Activated CD4-positive, alpha-beta memory T cell treated with anti-CD3 and anti-CD28 coated beads for 36 hours (primary cell): ENCODE measurements at regions not wholly inside any gene's neighbourhood (a gene's known extent, or its start where the extent isn't known, plus 50 kb on each side); places are given as distances from the start of the nearest gene placed in this dataset.
"Not testable (repeated sequence)": the region's sequence is repeated elsewhere in the genome, so short reads cannot be mapped to it uniquely, and the experiment has no call there.

ENCODE experiments used
- CTCF ChIA-PET: fragments of 350-600 bp; sonication (Branson Sonifier 250); formaldehyde crosslinking; loops from one replicate; lab custom pipeline; 2021; ENCODE audit warnings: antibody characterized with exemption, inconsistent platforms; lab: Charles Lee
- POLR2A ChIA-PET: fragments of 350-600 bp; sonication (Branson Sonifier 250); formaldehyde crosslinking; loops from one replicate; lab custom pipeline; 2021; ENCODE audit warnings: antibody characterized with exemption; lab: Charles Lee
- DNase-seq: peaks from one replicate; pipeline ENCODE4 v3.0.0-alpha.2; 2020
- H3K27ac Mint-ChIP-seq: one replicate; pipeline ENCODE4 v1.8.0; 2021; ENCODE audit warnings: mixed read lengths
- H3K27me3 Mint-ChIP-seq: one replicate; pipeline ENCODE4 v1.8.0; 2021; ENCODE audit warnings: mixed read lengths
- H3K36me3 Mint-ChIP-seq: one replicate; pipeline ENCODE4 v1.8.0; 2021; ENCODE audit warnings: mixed read lengths
- H3K4me1 Mint-ChIP-seq: one replicate; pipeline ENCODE4 v1.8.0; 2021; ENCODE audit warnings: low read depth, mixed read lengths
- H3K4me3 Mint-ChIP-seq: one replicate; pipeline ENCODE4 v1.8.0; 2021; ENCODE audit warnings: mild to moderate bottlenecking, mixed read lengths
- H3K9me3 Mint-ChIP-seq: one replicate; pipeline ENCODE4 v1.8.0; 2021; ENCODE audit warnings: mixed read lengths
- intact Hi-C: fragments of 100-400 bp; cut with micrococcal nuclease; formaldehyde crosslinking; loops from one replicate; pipeline ENCODE4 v1.15.1; 2023

DNA sequence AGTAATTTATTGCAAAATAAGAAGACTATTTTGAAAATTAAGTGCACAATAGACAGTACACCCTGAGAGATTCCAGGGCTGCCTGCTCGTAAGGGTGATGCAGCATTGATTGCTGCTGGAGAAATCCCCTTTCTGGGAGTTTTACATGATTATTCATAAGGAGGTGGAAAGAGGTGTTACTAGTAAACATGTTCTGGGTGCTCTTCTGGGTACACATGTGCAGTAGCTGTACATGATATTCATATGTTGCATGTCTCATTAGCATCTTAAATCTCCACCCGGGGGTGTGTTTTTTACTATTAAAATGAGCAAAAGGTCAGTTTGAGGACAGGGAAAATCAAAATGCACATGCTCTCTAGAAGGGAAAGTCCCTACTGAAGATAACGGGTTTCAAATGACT lies 264.8 kb downstream of the CDK5RAP2 start:
- Mint-ChIP-seq H3K36me3 (no peaks in the 10 kb centered on the region), H3K27me3 (peaks cover 1% of the 10 kb centered on the region), H3K27ac (no peak overlapping the region), H3K4me3 (no peak overlapping the region), H3K9me3 (peaks cover 6% of the 10 kb centered on the region), H3K4me1 (no peaks in the 10 kb centered on the region)
- intact Hi-C loops: no loop called here
- ChIA-PET CTCF (no interaction called here), POLR2A (no interaction called here)
- DNase-seq: no peak

DNA sequence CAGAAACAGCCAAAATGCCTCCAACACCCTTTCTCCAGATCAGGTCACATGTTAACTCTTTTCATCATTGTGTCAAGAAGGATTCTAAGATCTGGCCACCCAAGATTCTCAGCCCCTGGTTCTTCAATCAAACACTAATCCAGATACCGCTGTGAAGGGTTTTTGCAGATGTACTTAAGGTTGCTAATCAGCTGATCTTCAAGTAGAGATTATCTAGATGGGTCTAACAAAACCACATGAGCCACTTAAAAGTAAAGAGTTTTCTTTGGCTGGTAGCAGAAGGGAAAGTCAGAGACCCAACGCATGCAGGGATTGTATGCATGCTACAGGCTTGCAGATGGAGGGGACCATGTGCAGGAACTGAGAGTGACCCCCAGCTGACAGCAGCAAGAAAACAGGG lies 267.9 kb downstream of the CDK5RAP2 start:
- peaks cover 6% of the 10 kb centered on the region for H3K27me3 Mint-ChIP-seq
- peaks cover 6% of the 10 kb centered on the region for H3K9me3 Mint-ChIP-seq
- H3K27ac Mint-ChIP-seq: no peak overlapping the region
- no peaks in the 10 kb centered on the region for H3K36me3 Mint-ChIP-seq
- H3K4me3 Mint-ChIP-seq: no peak overlapping the region
- intact Hi-C loops: no loop called here
- no peaks in the 10 kb centered on the region for H3K4me1 Mint-ChIP-seq
- no peak for DNase-seq
- CTCF ChIA-PET: no interaction called here
- POLR2A ChIA-PET: no interaction called here

DNA sequence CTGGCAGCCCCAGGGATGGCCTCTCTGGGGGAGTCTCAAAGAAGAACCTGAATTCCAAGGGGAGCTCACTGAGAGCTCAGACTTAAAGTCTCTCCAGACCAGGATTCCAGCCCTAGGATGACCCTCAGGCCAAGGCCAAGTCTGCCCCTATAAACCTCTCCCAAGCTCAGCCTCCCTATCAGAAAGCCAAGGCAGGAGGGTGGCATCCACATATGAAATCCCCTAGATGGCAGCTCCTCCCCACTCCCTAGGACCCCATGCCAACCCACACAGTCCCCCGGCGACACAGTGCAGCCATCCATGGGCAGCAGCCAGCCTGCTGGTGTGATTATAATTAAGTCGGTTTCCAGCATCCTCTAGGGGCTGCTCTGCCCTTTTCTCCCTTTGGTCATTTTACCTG lies 269.9 kb downstream of the CDK5RAP2 start:
- no peak for DNase-seq
- Mint-ChIP-seq H3K36me3 (no peaks in the 10 kb centered on the region), H3K4me3 (no peak overlapping the region), H3K27ac (no peak overlapping the region), H3K4me1 (no peaks in the 10 kb centered on the region), H3K9me3 (peaks cover 6% of the 10 kb centered on the region), H3K27me3 (peaks cover 4% of the 10 kb centered on the region)
- intact Hi-C loops: no loop called here
- POLR2A ChIA-PET: no interaction called here
- CTCF ChIA-PET: no interaction called here

DNA sequence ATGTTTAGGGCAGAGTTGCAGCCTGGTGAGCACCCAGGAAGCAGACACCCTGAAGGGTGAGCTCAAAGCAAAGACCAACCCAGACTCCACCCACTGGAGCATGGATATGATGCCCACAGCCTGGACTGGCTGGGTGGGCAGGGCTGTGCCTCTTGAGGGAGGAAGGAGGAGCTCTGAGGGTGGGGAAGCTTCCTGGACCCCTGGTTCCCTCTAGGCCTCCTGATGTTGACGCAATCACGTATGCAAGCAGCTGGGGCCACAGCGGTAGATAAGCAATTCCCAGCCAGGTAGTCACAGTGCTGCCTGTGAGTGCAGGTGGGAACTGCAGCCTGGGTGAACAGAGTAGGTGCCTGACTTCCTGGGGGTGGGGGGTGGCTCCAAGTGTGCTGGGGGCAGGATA lies 271.5 kb downstream of the CDK5RAP2 start:
- H3K9me3 Mint-ChIP-seq: no peaks in the 10 kb centered on the region
- no peak overlapping the region for H3K27ac Mint-ChIP-seq
- H3K4me3 Mint-ChIP-seq: no peak overlapping the region
- DNase-seq: no peak
- CTCF ChIA-PET: no interaction called here
- H3K27me3 Mint-ChIP-seq: peaks cover 4% of the 10 kb centered on the region
- POLR2A ChIA-PET: no interaction called here
- no peaks in the 10 kb centered on the region for H3K36me3 Mint-ChIP-seq
- intact Hi-C loops: no loop called here
- H3K4me1 Mint-ChIP-seq: no peaks in the 10 kb centered on the region

DNA sequence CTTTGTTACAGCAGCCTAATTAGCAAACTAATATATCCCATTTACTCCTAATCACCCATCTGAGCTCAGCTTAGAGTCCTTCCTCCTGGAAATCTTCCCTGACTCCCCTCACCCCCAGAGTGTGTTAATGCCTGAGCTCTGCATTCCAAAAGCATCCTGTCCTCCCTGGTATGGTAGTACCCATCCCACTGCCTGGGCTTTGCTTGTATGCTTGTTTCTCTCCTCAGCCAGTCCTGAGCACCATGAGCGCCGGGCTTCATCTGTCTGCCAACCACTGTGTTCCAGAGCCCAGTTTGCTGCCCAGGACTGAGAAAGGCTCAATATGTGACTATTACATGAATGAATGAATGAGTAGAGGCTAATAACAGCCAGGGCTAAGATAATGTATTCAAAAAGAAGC lies 272.4 kb downstream of the CDK5RAP2 start:
- no peak for DNase-seq
- Mint-ChIP-seq H3K9me3 (no peaks in the 10 kb centered on the region), H3K27me3 (peaks cover 4% of the 10 kb centered on the region), H3K4me3 (no peak overlapping the region), H3K36me3 (no peaks in the 10 kb centered on the region), H3K27ac (no peak overlapping the region), H3K4me1 (no peaks in the 10 kb centered on the region)
- POLR2A ChIA-PET: no interaction called here
- CTCF ChIA-PET: no interaction called here
- intact Hi-C loops: no loop called here

DNA sequence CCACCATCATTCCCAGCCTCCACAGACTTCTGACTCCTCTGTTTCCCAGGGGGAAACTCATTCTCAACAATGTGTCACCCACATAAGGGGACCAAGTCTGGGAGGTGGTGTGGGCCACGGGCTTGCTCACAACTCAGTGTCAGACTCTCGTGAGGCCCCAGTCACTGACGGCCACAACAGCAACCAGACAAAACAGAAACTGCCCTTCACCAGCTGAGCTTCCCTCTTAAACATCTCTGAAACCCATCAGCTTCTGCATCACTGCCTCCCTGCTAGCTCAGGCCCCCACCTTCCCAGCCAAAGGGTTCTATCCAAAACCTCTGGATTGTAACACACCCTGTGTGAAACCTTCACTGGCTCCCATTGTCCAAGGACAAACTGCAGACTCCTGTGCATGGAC lies 273.4 kb downstream of the CDK5RAP2 start:
- Mint-ChIP-seq H3K27ac (no peak overlapping the region), H3K36me3 (no peaks in the 10 kb centered on the region), H3K4me1 (no peaks in the 10 kb centered on the region), H3K27me3 (peaks cover 4% of the 10 kb centered on the region), H3K4me3 (no peak overlapping the region), H3K9me3 (no peaks in the 10 kb centered on the region)
- no peak for DNase-seq
- ChIA-PET POLR2A (no interaction called here), CTCF (no interaction called here)
- intact Hi-C loops: no loop called here

DNA sequence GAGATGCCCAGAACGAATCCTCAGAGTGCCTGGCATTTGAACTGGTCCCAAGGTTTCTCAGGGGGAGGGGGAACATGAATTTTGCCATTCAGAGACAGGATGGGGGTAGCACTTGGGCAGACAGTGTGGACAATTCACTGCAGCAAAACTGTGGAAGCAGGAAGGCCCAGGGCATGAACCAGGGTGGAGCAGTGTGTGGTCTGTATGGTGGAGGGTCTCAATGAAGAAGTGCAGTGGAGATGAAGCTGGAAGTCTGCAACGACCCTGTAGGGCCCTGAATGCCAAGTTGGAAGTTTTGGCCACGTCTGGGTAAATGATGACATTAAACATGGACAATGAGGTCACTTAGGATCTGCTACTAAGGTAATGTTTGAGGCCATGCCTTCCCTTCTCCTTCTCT lies 273.9 kb downstream of the CDK5RAP2 start:
- Mint-ChIP-seq H3K27ac (no peak overlapping the region), H3K36me3 (no peaks in the 10 kb centered on the region), H3K9me3 (no peaks in the 10 kb centered on the region), H3K27me3 (peaks cover 4% of the 10 kb centered on the region), H3K4me3 (no peak overlapping the region), H3K4me1 (no peaks in the 10 kb centered on the region)
- CTCF ChIA-PET: no interaction called here
- intact Hi-C loops: no loop called here
- no peak for DNase-seq
- POLR2A ChIA-PET: no interaction called here

DNA sequence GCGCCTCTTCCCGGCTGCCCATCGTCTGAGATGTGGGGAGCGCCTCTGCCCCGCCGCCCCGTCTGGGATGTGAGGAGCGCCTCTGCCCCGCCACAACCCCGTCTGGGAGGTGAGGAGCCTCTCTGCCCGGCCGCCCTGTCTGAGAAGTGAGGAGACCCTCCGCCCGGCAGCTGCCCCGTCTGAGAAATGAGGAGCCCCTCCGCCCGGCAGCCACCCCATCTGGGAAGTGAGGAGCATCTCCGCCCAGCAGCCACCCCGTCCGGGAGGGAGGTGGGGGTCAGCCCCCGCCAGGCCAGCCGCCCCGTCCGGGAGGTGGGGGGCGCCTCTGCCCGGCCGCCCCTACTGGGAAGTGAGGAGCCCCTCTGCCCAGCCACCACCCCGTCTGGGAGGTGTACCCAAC lies 275.1 kb downstream of the CDK5RAP2 start:
- CTCF ChIA-PET, H3K4me3 Mint-ChIP-seq, intact Hi-C loops, H3K27ac Mint-ChIP-seq, H3K36me3 Mint-ChIP-seq, H3K4me1 Mint-ChIP-seq, POLR2A ChIA-PET, H3K27me3 Mint-ChIP-seq, DNase-seq, H3K9me3 Mint-ChIP-seq: not testable (repeated sequence)

DNA sequence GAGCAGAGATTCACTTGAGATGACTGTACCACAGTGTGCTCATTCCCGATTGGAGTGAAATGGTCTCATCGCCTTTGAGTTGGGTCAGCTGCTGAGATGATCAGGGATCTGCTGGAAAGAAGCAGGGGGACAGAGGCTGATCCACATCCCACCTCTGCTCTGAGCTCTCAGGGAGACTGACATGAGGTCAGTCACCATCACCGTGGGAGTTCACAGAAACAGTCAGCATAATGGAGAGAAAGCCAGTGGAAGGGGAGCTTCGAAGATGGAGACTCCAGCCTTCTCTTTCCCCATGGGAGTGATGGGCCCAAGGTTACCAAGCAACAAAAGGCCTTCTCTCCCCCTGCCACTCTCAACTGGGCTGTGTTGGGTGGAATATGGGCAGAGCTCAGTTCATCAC lies 276.4 kb downstream of the CDK5RAP2 start:
- H3K4me3 Mint-ChIP-seq: no peak overlapping the region
- H3K9me3 Mint-ChIP-seq: no peaks in the 10 kb centered on the region
- POLR2A ChIA-PET: no interaction called here
- no peaks in the 10 kb centered on the region for H3K36me3 Mint-ChIP-seq
- H3K27ac Mint-ChIP-seq: no peak overlapping the region
- H3K4me1 Mint-ChIP-seq: no peaks in the 10 kb centered on the region
- CTCF ChIA-PET: no interaction called here
- H3K27me3 Mint-ChIP-seq: peaks cover 4% of the 10 kb centered on the region
- no peak for DNase-seq
- intact Hi-C loops: no loop called here

DNA sequence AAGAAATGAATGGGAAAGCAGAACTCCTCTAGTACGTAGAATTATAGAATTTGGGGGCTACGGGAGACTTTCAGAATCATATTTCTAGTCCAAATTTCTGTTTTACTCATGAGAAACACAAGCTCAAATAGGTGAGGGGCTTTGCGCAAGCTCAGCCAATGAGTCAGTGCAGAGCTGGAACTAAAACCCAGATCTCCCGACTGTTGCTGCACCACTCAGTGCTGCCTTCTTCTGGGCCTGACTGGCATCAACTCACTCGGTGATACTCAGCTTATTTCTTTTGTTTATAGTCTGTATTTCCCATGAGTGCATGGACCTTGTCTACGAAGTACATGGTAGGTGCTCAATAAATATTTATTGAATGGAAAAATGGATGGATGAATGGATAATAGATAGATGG lies 280.2 kb downstream of the CDK5RAP2 start:
- POLR2A ChIA-PET: no interaction called here
- H3K4me3 Mint-ChIP-seq: no peak overlapping the region
- H3K36me3 Mint-ChIP-seq: no peaks in the 10 kb centered on the region
- H3K9me3 Mint-ChIP-seq: no peaks in the 10 kb centered on the region
- DNase-seq: no peak
- no peaks in the 10 kb centered on the region for H3K4me1 Mint-ChIP-seq
- no peak overlapping the region for H3K27ac Mint-ChIP-seq
- intact Hi-C loops: no loop called here
- peaks cover 1% of the 10 kb centered on the region for H3K27me3 Mint-ChIP-seq
- CTCF ChIA-PET: no interaction called here

DNA sequence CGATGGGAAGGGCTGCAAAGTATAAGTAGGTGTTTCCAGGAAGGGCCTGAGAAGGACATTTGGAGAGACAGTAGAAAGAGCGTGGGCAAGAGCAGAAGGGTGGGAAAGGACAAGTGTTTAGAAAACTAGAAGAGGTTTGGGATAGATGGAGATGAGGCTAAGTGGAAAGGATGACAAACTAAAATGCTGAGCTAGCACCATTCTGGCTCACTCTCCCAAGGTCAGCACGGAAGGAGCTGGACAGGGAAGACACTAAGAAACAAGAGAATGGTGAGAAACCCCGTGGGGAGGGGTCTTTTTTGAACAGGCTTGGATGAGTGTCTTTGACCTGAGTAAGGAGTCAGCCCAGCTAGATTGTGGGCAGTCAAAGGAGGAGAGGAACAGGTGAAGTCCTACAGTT lies 286.0 kb downstream of the CDK5RAP2 start:
- Mint-ChIP-seq H3K27ac (no peak overlapping the region), H3K27me3 (peaks cover 1% of the 10 kb centered on the region)
- POLR2A ChIA-PET: no interaction called here

DNA sequence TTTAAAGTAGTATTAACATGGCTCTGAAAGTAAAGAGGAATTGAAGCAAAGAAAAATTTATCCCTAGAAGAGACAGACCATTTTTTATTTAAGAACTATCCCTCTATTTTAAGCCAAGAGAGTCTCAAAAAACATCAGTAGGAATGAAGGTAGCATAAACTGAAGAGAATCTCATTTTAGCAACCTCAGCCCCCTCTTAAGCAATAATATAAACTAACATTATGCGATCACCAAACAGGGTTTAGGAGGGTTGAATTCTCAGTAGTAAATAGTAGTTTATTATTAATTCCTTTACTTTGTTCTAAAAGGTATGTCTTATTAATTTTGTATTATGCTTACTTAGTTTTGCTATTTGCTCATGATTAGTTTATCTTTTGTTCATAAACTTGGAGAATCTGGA lies 287.4 kb downstream of the CDK5RAP2 start:
- H3K9me3 Mint-ChIP-seq: no peaks in the 10 kb centered on the region
- POLR2A ChIA-PET: no interaction called here
- CTCF ChIA-PET: no interaction called here

More for the DNA sequence above, 286.0 kb downstream of the CDK5RAP2 start:
- H3K4me3 Mint-ChIP-seq: no peak overlapping the region
- DNase-seq: no peak
- H3K9me3 Mint-ChIP-seq: no peaks in the 10 kb centered on the region
- intact Hi-C loops: no loop called here
- CTCF ChIA-PET: no interaction called here
- no peaks in the 10 kb centered on the region for H3K36me3 Mint-ChIP-seq
- no peaks in the 10 kb centered on the region for H3K4me1 Mint-ChIP-seq

DNA sequence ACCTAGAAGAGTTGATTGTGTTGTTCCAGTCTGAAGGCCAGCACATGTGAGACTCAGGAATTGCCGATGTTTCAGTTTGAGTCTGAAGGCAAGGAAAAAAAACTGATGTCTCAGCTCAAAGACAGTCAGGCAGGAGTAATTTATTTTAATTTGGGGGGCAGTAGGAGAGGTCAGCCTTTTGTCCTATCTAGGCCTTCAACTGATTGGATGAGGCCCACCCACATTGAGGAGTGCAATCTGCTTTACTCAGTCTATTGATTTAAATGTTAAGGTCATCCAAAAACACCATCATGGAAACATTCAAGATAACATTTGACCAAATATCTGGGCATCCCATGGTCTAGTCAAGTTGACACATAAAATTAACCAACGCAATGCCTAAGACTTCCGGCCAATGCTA lies 288.9 kb downstream of the CDK5RAP2 start:
- Mint-ChIP-seq H3K27ac (no peak overlapping the region), H3K4me3 (no peak overlapping the region), H3K9me3 (no peaks in the 10 kb centered on the region), H3K36me3 (no peaks in the 10 kb centered on the region), H3K4me1 (no peaks in the 10 kb centered on the region), H3K27me3 (peaks cover 1% of the 10 kb centered on the region)
- ChIA-PET POLR2A (no interaction called here), CTCF (no interaction called here)
- intact Hi-C loops: no loop called here
- DNase-seq: no peak

More for the DNA sequence above, 287.4 kb downstream of the CDK5RAP2 start:
- DNase-seq: no peak
- no peak overlapping the region for H3K27ac Mint-ChIP-seq
- intact Hi-C loops: no loop called here
- peaks cover 1% of the 10 kb centered on the region for H3K27me3 Mint-ChIP-seq
- no peaks in the 10 kb centered on the region for H3K36me3 Mint-ChIP-seq
- no peak overlapping the region for H3K4me3 Mint-ChIP-seq
- no peaks in the 10 kb centered on the region for H3K4me1 Mint-ChIP-seq
